ENCODE measurements at regions not wholly inside any gene's neighbourhood (a gene's known extent, or its start where the extent isn't known, plus 50 kb on each side); places are given as distances from the start of the nearest gene placed in this dataset.

DNA sequence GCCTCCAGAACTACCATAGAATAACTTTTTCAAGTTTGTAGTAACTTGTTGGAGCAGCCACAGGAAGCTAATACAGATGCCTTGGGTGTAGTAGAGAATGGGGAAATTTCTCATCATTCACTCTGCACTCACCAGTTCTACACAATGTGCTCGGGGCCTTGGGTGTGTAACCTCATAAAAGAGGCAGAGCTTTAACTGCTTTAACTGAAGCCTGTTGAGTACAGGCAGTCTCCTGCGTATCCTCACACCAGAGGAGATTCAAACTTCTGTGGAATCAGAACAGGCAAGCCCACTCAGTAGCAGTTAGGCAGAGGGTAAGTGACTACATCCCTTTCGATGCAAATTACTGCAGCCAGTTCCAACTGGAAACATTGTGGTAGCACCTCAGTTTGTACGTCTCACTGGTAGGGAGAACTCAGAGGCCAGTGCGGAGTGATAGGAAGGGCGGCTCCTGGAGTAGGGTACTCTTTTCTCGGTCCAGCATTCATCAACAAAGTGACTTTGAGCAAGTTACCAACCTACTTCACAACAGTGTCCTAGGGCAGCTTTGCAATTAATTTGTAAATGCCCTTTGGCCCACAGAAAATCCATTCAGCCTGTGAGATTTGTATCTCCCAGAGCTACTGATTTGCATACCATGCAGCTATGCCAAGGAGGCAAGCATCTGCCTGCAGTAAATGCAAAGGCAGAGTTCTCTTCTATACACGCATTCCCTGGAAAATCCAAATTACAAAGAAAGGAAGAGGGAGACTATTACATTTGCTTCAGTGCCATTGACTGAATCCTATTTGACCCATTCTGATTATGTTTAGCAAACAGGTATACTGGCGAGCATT lies 904.3 kb downstream of the DIAPH3 start:
- no peak for TF ChIP-seq CTCF (IDR thresholded peaks at IDR 0.05)
- TF ChIP-seq POLR2AphosphoS5 (IDR thresholded peaks at IDR 0.05), result no peak

Measured in sigmoid colon (tissue), 4 donors.